Glomerular endothelial cell (primary cell): ENCODE measurements at regions not wholly inside any gene's neighbourhood (a gene's known extent, or its start where the extent isn't known, plus 50 kb on each side); places are given as distances from the start of the nearest gene placed in this dataset.

ENCODE experiments used
- DNase-seq: peaks from one replicate; pipeline ENCODE4 v3.0.0-alpha.2; 2011; ENCODE audit warnings: low read depth, low spot score; ENCODE audit errors: extremely low read depth

- DNase-seq = no peak
Observed at GRCh38 chr6:84361372-84362192, 134.1 kb upstream of the CEP162 start.

GRCh38 chr6:84360039-84360438, 132.6 kb upstream of the CEP162 start:
- DNase-seq = no peak

- DNase-seq = no peak
Observed at GRCh38 chr6:84358581-84358980, 131.1 kb upstream of the CEP162 start.

GRCh38 chr6:84357631-84358030, 130.2 kb upstream of the CEP162 start:
- DNase-seq = no peak

- DNase-seq = no peak
Observed at GRCh38 chr6:84356907-84357306, 129.5 kb upstream of the CEP162 start.

DNA sequence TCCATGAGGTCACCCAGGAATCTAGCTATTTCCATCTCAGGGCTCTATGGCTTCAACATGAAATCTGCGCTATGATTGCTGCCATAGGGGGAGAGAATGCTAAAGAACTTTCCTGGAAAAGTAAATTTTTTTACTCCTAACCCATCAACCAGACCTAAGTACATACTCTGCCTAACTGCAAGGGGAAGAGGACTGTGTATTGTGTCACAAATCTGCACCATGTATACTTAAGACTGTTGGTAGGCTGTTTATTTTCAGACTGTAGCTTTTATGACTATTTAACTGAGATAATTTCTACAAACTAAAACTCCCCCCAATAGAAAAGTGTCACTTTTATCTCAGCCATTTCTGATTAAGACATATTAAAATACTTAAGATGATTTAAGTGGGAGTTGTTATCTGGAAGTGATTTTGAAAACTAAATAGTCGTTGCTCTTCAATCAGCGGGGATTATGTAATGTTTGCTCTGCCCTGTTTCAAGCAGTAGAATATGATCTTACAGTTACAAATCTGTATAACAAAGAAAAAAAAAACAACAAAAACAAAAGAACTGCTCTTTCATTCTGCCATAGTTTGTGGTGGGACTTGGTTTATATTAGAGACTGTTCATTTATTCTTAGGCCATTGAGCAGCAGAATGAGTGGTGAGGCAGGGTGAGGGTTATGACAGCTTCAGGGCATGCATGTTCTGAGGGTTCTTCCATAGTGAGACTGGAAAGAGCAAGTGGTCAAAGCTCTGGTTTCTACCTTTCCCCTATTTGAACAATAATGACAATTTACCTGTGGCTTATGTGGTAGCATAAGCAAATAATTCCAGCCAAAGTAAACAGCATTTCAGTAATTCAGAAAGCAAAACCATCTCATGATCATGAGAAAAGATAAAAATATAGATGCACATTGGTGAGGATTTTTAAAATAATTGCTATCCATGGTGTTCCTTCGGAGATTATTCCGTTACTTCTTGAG, 126.3 kb upstream of the CEP162 start:
- no peak for DNase-seq

- no peak for DNase-seq
Observed at GRCh38 chr6:84350397-84350796, 123.0 kb upstream of the CEP162 start.

DNA sequence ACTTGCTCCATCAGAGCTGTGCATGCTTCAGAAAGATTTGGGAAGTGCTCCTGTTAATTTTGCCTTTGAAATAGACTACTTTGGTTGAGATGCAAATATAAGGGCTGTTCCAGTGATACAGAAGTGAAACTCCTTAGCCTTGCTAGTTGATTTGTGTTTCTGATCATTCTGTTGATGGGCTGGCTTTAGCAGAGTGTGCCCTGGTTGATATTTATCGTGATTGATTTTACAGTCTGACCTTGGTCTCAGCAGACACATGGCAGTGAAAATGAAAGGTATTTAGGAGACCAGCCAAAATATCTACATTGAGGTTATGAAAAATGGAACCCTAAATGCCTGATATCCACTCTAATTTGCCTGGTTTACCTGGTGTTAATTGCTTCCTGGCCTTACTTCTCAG, 122.1 kb upstream of the CEP162 start:
- no peak for DNase-seq

DNA sequence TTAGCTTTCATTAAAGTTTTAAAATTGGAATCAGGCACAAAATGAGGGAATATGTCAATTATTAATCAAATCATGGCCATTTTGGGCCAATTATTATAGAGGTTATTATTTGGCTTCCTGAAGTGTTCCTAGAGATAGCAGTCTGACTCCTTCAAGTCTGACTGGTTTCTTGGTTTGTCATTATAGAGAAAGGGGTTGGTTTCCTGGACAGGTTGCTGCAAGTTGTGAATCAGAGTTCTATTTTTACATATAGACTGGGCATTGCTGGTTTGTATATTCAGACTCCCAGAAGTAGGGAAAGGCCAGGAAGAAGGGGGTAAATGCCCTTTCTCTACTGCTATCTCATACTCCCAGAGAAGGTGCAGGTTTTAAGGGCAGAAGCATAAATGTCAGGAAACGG, 121.4 kb upstream of the CEP162 start:
- no peak for DNase-seq

GRCh38 chr6:84346372-84346771, 118.9 kb upstream of the CEP162 start:
- DNase-seq = no peak

GRCh38 chr6:84344005-84344404, 116.6 kb upstream of the CEP162 start:
- no peak for DNase-seq

- DNase-seq = no peak
Observed at GRCh38 chr6:84340422-84340821, 113.0 kb upstream of the CEP162 start.

- DNase-seq = no peak
Observed at GRCh38 chr6:84333842-84334241, 106.4 kb upstream of the CEP162 start.

DNA sequence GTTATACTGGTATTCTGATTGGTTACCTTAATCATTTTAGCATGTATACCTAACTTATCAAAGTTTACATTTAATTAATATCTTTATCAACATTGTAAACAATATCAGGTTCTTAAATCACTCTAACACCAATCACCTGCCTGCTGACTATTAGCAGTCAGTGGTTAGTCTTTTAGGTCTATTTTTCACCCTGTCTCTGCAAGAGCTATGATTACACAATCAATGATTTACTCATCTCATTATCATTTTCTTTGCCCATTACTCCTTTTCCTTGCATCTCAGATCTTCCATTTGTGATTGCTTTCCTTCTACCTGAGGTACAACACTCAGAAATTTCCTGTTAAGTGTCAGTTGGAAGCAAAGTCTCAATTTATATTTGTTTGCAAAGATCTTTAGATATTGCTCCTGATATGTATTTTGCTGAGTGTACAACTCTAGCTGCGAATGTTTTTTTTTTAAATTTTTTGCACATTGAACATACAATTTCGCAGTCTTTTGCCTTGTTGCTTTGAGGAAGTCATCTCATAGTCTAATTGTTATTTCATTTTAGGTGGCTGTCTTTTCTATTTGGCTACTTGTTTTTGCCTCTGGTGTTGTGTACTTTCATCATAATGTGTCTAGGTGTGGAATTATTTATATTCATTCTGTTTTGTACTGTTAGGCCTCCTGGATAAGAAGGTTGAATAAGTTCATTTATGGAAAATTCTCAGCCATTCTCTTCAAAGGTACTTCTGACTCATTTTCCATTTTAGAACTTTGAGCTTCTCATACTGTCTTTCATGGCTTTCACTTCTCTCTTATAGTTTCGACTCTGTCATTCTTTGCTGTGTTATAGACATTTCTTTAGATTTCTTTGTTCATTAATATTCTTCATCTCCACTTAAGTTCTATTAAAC, 104.9 kb upstream of the CEP162 start:
- no peak for DNase-seq

- no peak for DNase-seq
Observed at GRCh38 chr6:84330325-84330724, 102.9 kb upstream of the CEP162 start.

GRCh38 chr6:84329516-84329915, 102.1 kb upstream of the CEP162 start:
- no peak for DNase-seq

- DNase-seq = no peak
Observed at GRCh38 chr6:84329077-84329476, 101.6 kb upstream of the CEP162 start.

DNA sequence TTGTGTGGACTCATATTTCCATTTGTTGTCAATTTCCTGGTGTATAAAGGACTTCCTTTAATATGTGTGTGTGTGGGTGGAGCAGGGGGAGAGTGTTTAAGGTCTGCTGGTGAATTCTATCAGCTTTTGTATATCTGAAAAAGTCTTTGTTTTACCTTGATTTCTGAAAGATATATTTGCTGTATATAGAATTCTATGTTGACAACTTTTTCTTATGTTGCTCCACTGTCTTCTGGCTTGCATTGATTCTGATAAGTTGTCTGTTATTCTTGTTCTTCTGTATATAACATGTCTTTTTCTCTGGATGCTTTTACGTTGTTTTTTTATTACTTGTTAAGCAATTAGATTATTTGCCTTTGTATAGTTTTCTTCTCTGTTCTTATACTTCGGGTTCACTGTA, 90.0 kb upstream of the CEP162 start:
- DNase-seq = no peak

- no peak for DNase-seq
Observed at GRCh38 chr6:84314377-84314898, 87.0 kb upstream of the CEP162 start.

- no peak for DNase-seq
Observed at GRCh38 chr6:84309336-84309735, 81.9 kb upstream of the CEP162 start.

DNA sequence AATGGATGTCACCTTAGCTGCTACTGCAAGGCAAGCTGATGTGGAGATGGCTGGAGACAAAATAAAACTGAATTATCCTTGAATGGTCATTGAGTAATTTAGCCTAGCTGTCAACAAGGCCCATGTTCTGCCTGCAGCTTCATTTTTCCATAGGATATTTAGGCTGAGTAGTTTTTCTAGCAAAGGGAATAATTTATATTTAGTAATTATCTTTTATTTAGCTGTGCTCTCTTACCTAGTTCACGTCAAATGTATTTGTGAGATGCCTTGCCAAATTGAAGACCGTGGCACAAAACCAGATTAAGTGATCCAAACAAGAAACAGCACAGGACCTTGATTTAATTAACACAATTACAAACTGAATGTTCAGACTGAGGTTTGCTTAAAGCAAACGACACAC, 77.4 kb upstream of the CEP162 start:
- DNase-seq = no peak
